ENCODE measurements at regions not wholly inside any gene's neighbourhood (a gene's known extent, or its start where the extent isn't known, plus 50 kb on each side); places are given as distances from the start of the nearest gene placed in this dataset.

GRCh38 chr2:123002660-123003248 is 1022.3 kb upstream of the CNTNAP5 start:
- TF ChIP-seq ZFHX2 (tag by site-specific recombination; conservative IDR thresholded peaks at IDR 0.05) (no peak), SP7 (tag by site-specific recombination; IDR thresholded peaks at IDR 0.05) (no peak), ZNF239 (tag by site-specific recombination; IDR thresholded peaks at IDR 0.05) (no peak), ZBTB1 (tag by site-specific recombination; IDR thresholded peaks at IDR 0.05) (no peak), ZNF302 (tag by site-specific recombination; IDR thresholded peaks at IDR 0.05; ENCODE audit: low read depth) (no peak)
- Histone ChIP-seq H3K4me3 (ENCODE audit: low read depth, low read length) (no peak overlapping the region), H3K9me3 (ENCODE audit: control insufficient read depth, insufficient read depth, low read depth, low read length) (no peaks in the 10 kb centered on the region), H3K27ac (ENCODE audit: extremely low read depth, low read depth, low read length) (no peak overlapping the region), H3K4me1 (ENCODE audit: control insufficient read depth, insufficient read depth, low read length) (no peaks in the 10 kb centered on the region), H3K36me3 (ENCODE audit: control insufficient read depth in 2 of 2, insufficient read depth in 1 of 2, low read length in 2 of 2) (no peaks in the 10 kb centered on the region)
- ChIA-PET CTCF (no interaction called here), POLR2A (no interaction called here)

DNA sequence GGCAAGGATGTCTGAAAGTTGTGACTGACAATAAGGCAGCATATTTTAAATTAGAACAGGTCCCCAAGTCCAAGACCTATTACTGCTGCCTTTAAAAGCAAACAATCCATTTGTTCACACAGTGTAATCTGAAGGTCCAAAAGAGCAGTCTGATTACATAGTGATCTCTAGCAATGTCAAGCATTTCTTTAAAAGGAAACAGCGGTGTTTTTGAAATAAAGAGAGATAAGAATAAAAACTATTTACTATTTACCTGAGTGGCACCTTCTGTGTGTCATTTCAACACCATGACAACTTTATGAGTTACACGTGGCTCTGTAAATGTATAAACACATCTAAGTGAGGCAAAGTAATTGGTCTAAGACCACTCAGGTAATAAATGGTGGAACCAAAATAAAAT is 1009.9 kb upstream of the CNTNAP5 start:
- H3K9me3 ChIP-seq (ENCODE audit: control insufficient read depth, insufficient read depth, low read depth, low read length) = no peaks in the 10 kb centered on the region
- H3K36me3 ChIP-seq (ENCODE audit: control insufficient read depth in 2 of 2, insufficient read depth in 1 of 2, low read length in 2 of 2) = no peaks in the 10 kb centered on the region
- no peaks in the 10 kb centered on the region for H3K4me1 ChIP-seq (ENCODE audit: control insufficient read depth, insufficient read depth, low read length)
- ChIA-PET CTCF (no interaction called here), POLR2A (no interaction called here)
- H3K4me3 ChIP-seq (ENCODE audit: low read depth, low read length) = no peak overlapping the region
- no peak overlapping the region for H3K27ac ChIP-seq (ENCODE audit: extremely low read depth, low read depth, low read length)
- TF ChIP-seq ZNF610 (tag by site-specific recombination; IDR thresholded peaks at IDR 0.05; ENCODE audit: borderline replicate concordance) (no peak), SCRT1 (tag by site-specific recombination; IDR thresholded peaks at IDR 0.05; ENCODE audit: borderline replicate concordance) (no peak), ZBTB1 (tag by site-specific recombination; IDR thresholded peaks at IDR 0.05) (no peak), YY2 (tag by site-specific recombination; IDR thresholded peaks at IDR 0.05) (no peak), TRIM28 (IDR thresholded peaks at IDR 0.05; ENCODE audit: borderline replicate concordance, low read length) (no peak), SP2 (tag by site-specific recombination; IDR thresholded peaks at IDR 0.05) (no peak), ZNF518A (tag by site-specific recombination; conservative IDR thresholded peaks at IDR 0.05; ENCODE audit: low read depth) (no peak), ZSCAN16 (tag by site-specific recombination; IDR thresholded peaks at IDR 0.05) (no peak), ZNF223 (tag by site-specific recombination; IDR thresholded peaks at IDR 0.05) (no peak), ZNF362 (tag by site-specific recombination; IDR thresholded peaks at IDR 0.05) (no peak), ZNF48 (tag by site-specific recombination; IDR thresholded peaks at IDR 0.05) (no peak), ZSCAN4 (tag by site-specific recombination; IDR thresholded peaks at IDR 0.05) (no peak), BCL11B (tag by site-specific recombination; IDR thresholded peaks at IDR 0.05; ENCODE audit: low read depth) (no peak), ZNF394 (tag by site-specific recombination; IDR thresholded peaks at IDR 0.05; ENCODE audit: borderline replicate concordance) (no peak), ZNF23 (tag by site-specific recombination; IDR thresholded peaks at IDR 0.05; ENCODE audit: borderline replicate concordance) (no peak), ZNF302 (tag by site-specific recombination; IDR thresholded peaks at IDR 0.05; ENCODE audit: low read depth) (no peak), GFI1B (tag by site-specific recombination; IDR thresholded peaks at IDR 0.05) (no peak), ZNF514 (tag by site-specific recombination; IDR thresholded peaks at IDR 0.05) (no peak), ZNF211 (tag by site-specific recombination; IDR thresholded peaks at IDR 0.05; ENCODE audit: low read depth) (no peak)
- TF ChIP-seq, protein P1, sequence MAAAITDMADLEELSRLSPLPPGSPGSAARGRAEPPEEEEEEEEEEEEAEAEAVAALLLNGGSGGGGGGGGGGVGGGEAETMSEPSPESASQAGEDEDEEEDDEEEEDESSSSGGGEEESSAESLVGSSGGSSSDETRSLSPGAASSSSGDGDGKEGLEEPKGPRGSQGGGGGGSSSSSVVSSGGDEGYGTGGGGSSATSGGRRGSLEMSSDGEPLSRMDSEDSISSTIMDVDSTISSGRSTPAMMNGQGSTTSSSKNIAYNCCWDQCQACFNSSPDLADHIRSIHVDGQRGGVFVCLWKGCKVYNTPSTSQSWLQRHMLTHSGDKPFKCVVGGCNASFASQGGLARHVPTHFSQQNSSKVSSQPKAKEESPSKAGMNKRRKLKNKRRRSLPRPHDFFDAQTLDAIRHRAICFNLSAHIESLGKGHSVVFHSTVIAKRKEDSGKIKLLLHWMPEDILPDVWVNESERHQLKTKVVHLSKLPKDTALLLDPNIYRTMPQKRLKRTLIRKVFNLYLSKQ (tag by site-specific recombination; IDR thresholded peaks at IDR 0.05; ENCODE audit: borderline replicate concordance) = no peak
